ENCODE measurements at regions not wholly inside any gene's neighbourhood (a gene's known extent, or its start where the extent isn't known, plus 50 kb on each side); places are given as distances from the start of the nearest gene placed in this dataset.
"Not testable (repeated sequence)": the region's sequence is repeated elsewhere in the genome, so short reads cannot be mapped to it uniquely, and the experiment has no call there.

DNA sequence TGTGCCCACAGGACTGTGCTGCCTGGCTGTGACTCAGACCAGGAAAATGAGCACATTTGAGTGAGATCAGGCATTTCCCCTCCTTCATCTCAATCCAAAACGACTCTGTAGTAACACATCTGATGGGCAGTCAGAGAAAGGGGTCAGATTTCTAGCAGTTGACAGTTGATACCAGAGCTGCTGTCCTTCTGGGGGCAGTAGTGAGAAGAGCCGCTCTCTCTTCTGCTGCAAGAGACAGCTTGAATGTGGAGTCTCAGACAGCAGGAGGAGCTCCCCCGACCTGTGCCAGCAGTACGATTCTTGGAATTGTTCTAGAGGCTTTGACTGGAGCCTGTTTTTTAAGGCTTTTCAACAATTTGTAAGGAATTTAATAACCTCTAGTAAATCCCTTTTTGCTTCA, 1413.7 kb downstream of the RPIA start:
- H3K4me1 ChIP-seq (replicated peaks; ENCODE audit: insufficient read depth); CTCF ChIA-PET; BruUV-seq (replicated peaks); intact Hi-C loops (cut with micrococcal nuclease; ENCODE audit: unreplicated experiment); H4K20me1 ChIP-seq (ENCODE audit: insufficient read depth); H3F3A ChIP-seq (ENCODE audit: insufficient read depth, low read depth); H3K4me3 ChIP-seq; H3K9me2 ChIP-seq (ENCODE audit: insufficient read depth); POLR2A ChIA-PET (ENCODE audit: unreplicated experiment); H3K27ac ChIP-seq; H3K79me2 ChIP-seq (ENCODE audit: low read depth); H3K36me3 ChIP-seq (ENCODE audit: low read depth); H3K27me3 ChIP-seq (ENCODE audit: insufficient read depth, low read depth); DNase-seq; H3K4me2 ChIP-seq; H3K9me3 ChIP-seq (ENCODE audit: insufficient read depth, low read depth); H2AFZ ChIP-seq: not testable (repeated sequence)

- H3F3A ChIP-seq (ENCODE audit: insufficient read depth, low read depth); H3K9me2 ChIP-seq (ENCODE audit: insufficient read depth); CTCF ChIA-PET; H2AFZ ChIP-seq; H3K4me3 ChIP-seq; H3K27ac ChIP-seq; POLR2A ChIA-PET (ENCODE audit: unreplicated experiment); H4K20me1 ChIP-seq (ENCODE audit: insufficient read depth); H3K9me3 ChIP-seq (ENCODE audit: insufficient read depth, low read depth); DNase-seq; BruUV-seq (replicated peaks); H3K79me2 ChIP-seq (ENCODE audit: low read depth); H3K27me3 ChIP-seq (ENCODE audit: insufficient read depth, low read depth); intact Hi-C loops (cut with micrococcal nuclease; ENCODE audit: unreplicated experiment); H3K4me1 ChIP-seq (replicated peaks; ENCODE audit: insufficient read depth); H3K4me2 ChIP-seq; H3K36me3 ChIP-seq (ENCODE audit: low read depth): not testable (repeated sequence)
Observed at GRCh38 chr2:90123409-90123808, 1431.9 kb downstream of the RPIA start.

GRCh38 chr2:90139046-90139445, 1447.6 kb downstream of the RPIA start:
- H3K36me3 ChIP-seq (ENCODE audit: low read depth); H3K4me1 ChIP-seq (replicated peaks; ENCODE audit: insufficient read depth); H3K4me2 ChIP-seq; intact Hi-C loops (cut with micrococcal nuclease; ENCODE audit: unreplicated experiment); H3K4me3 ChIP-seq; H3K9me3 ChIP-seq (ENCODE audit: insufficient read depth, low read depth); H3K27me3 ChIP-seq (ENCODE audit: insufficient read depth, low read depth); H4K20me1 ChIP-seq (ENCODE audit: insufficient read depth); H2AFZ ChIP-seq; CTCF ChIA-PET; DNase-seq; H3F3A ChIP-seq (ENCODE audit: insufficient read depth, low read depth); BruUV-seq (replicated peaks); H3K79me2 ChIP-seq (ENCODE audit: low read depth); H3K9me2 ChIP-seq (ENCODE audit: insufficient read depth); POLR2A ChIA-PET (ENCODE audit: unreplicated experiment); H3K27ac ChIP-seq: not testable (repeated sequence)

- H3K4me1 ChIP-seq (replicated peaks; ENCODE audit: insufficient read depth); CTCF ChIA-PET; DNase-seq; H3K27ac ChIP-seq; BruUV-seq (replicated peaks); H3K9me3 ChIP-seq (ENCODE audit: insufficient read depth, low read depth); H3K79me2 ChIP-seq (ENCODE audit: low read depth); H3K4me2 ChIP-seq; intact Hi-C loops (cut with micrococcal nuclease; ENCODE audit: unreplicated experiment); H3K4me3 ChIP-seq; H2AFZ ChIP-seq; H3K36me3 ChIP-seq (ENCODE audit: low read depth); H4K20me1 ChIP-seq (ENCODE audit: insufficient read depth); H3K27me3 ChIP-seq (ENCODE audit: insufficient read depth, low read depth); POLR2A ChIA-PET (ENCODE audit: unreplicated experiment); H3F3A ChIP-seq (ENCODE audit: insufficient read depth, low read depth); H3K9me2 ChIP-seq (ENCODE audit: insufficient read depth): not testable (repeated sequence)
Observed at GRCh38 chr2:90141558-90141957, 1450.1 kb downstream of the RPIA start.

GRCh38 chr2:90151805-90152204, 1460.3 kb downstream of the RPIA start:
- intact Hi-C loops (cut with micrococcal nuclease; ENCODE audit: unreplicated experiment); H3K9me3 ChIP-seq (ENCODE audit: insufficient read depth, low read depth); POLR2A ChIA-PET (ENCODE audit: unreplicated experiment); H3K27me3 ChIP-seq (ENCODE audit: insufficient read depth, low read depth); BruUV-seq (replicated peaks); H3K4me1 ChIP-seq (replicated peaks; ENCODE audit: insufficient read depth); H3K4me3 ChIP-seq; H2AFZ ChIP-seq; H3F3A ChIP-seq (ENCODE audit: insufficient read depth, low read depth); DNase-seq; H3K9me2 ChIP-seq (ENCODE audit: insufficient read depth); CTCF ChIA-PET; H3K79me2 ChIP-seq (ENCODE audit: low read depth); H4K20me1 ChIP-seq (ENCODE audit: insufficient read depth); H3K27ac ChIP-seq; H3K36me3 ChIP-seq (ENCODE audit: low read depth); H3K4me2 ChIP-seq: not testable (repeated sequence)

- H3K27me3 ChIP-seq (ENCODE audit: insufficient read depth, low read depth); H3K9me3 ChIP-seq (ENCODE audit: insufficient read depth, low read depth); H3K4me1 ChIP-seq (replicated peaks; ENCODE audit: insufficient read depth); DNase-seq; H3K4me2 ChIP-seq; H4K20me1 ChIP-seq (ENCODE audit: insufficient read depth); POLR2A ChIA-PET (ENCODE audit: unreplicated experiment); H3K36me3 ChIP-seq (ENCODE audit: low read depth); CTCF ChIA-PET; intact Hi-C loops (cut with micrococcal nuclease; ENCODE audit: unreplicated experiment); H3F3A ChIP-seq (ENCODE audit: insufficient read depth, low read depth); H3K27ac ChIP-seq; BruUV-seq (replicated peaks); H2AFZ ChIP-seq; H3K79me2 ChIP-seq (ENCODE audit: low read depth); H3K4me3 ChIP-seq; H3K9me2 ChIP-seq (ENCODE audit: insufficient read depth): not testable (repeated sequence)
Observed at GRCh38 chr2:90170978-90171377, 1479.5 kb downstream of the RPIA start.

DNA sequence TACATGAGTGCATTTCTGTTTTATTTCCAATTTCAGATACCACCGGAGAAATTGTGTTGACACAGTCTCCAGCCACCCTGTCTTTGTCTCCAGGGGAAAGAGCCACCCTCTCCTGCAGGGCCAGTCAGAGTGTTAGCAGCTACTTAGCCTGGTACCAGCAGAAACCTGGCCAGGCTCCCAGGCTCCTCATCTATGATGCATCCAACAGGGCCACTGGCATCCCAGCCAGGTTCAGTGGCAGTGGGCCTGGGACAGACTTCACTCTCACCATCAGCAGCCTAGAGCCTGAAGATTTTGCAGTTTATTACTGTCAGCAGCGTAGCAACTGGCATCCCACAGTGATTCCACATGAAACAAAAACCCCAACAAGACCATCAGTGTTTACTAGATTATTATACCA, 1481.6 kb downstream of the RPIA start:
- POLR2A ChIA-PET (ENCODE audit: unreplicated experiment); H3K4me2 ChIP-seq; H3F3A ChIP-seq (ENCODE audit: insufficient read depth, low read depth); BruUV-seq (replicated peaks); H4K20me1 ChIP-seq (ENCODE audit: insufficient read depth); H3K4me1 ChIP-seq (replicated peaks; ENCODE audit: insufficient read depth); H2AFZ ChIP-seq; H3K4me3 ChIP-seq; DNase-seq; H3K9me2 ChIP-seq (ENCODE audit: insufficient read depth); H3K27ac ChIP-seq; H3K9me3 ChIP-seq (ENCODE audit: insufficient read depth, low read depth); H3K79me2 ChIP-seq (ENCODE audit: low read depth); H3K27me3 ChIP-seq (ENCODE audit: insufficient read depth, low read depth); H3K36me3 ChIP-seq (ENCODE audit: low read depth); intact Hi-C loops (cut with micrococcal nuclease; ENCODE audit: unreplicated experiment); CTCF ChIA-PET: not testable (repeated sequence)

DNA sequence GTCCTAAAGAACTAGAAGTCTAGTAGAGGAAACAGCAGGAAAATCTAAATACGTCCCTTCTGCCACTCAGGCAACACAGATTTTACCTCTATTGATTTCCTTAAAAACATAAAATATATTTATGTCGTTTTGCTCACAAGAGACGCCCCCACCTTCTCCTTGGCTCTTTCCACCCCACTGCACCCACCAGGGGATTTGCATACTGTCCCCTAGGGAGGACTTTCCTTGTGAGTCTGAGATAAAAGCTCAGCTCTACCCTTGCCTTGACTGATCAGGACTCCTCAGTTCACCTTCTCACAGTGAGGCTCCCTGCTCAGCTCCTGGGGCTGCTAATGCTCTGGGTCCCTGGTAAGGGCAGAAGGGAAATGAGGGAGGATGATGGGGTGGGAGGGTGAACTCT, 1488.1 kb downstream of the RPIA start:
- DNase-seq; H4K20me1 ChIP-seq (ENCODE audit: insufficient read depth); CTCF ChIA-PET; H3K4me1 ChIP-seq (replicated peaks; ENCODE audit: insufficient read depth); H3K79me2 ChIP-seq (ENCODE audit: low read depth); H3K27me3 ChIP-seq (ENCODE audit: insufficient read depth, low read depth); POLR2A ChIA-PET (ENCODE audit: unreplicated experiment); H3K36me3 ChIP-seq (ENCODE audit: low read depth); H3K4me2 ChIP-seq; H3K9me3 ChIP-seq (ENCODE audit: insufficient read depth, low read depth); H3K27ac ChIP-seq; H3F3A ChIP-seq (ENCODE audit: insufficient read depth, low read depth); intact Hi-C loops (cut with micrococcal nuclease; ENCODE audit: unreplicated experiment); BruUV-seq (replicated peaks); H3K4me3 ChIP-seq; H3K9me2 ChIP-seq (ENCODE audit: insufficient read depth); H2AFZ ChIP-seq: not testable (repeated sequence)
